ENCODE measurements at regions not wholly inside any gene's neighbourhood (a gene's known extent, or its start where the extent isn't known, plus 50 kb on each side); places are given as distances from the start of the nearest gene placed in this dataset.

DNA sequence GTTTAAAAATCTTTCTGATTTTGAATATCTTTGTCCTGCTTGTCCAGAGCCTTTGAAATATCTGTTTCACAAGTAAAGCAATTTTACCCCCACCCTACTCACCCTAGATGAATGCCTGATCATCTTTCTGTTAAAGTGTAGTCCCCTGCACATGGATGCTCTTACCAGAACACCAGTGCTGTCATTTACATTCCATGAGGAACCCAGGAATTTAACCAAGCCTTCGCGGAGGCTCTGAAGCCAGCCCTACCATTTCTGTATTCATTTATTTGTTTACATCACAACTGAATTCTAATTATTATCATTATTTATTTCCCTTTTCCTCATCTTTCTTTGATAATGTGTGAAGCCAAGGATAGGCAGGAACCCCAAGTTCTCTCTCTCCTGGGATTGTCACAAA is 167.8 kb upstream of the MYO3A start:
- Histone ChIP-seq H3K4me2 (ENCODE audit: low read depth, low read length, poor library complexity, severe bottlenecking) (no peak overlapping the region), H3K4me3 (ENCODE audit: insufficient read depth, low read length, poor library complexity, severe bottlenecking) (no peak overlapping the region), H3K27ac (ENCODE audit: low read depth, low read length) (no peak overlapping the region), H3K79me2 (ENCODE audit: insufficient read depth, low read length) (no peaks in the 10 kb centered on the region), H3K27me3 (ENCODE audit: low read length) (no peaks in the 10 kb centered on the region), H3K9ac (ENCODE audit: low read length) (no peak overlapping the region), H2AFZ (ENCODE audit: low read depth, low read length, severe bottlenecking) (no peak overlapping the region), H3F3A (ENCODE audit: insufficient read depth) (no peaks in the 10 kb centered on the region), H3K9me3 (ENCODE audit: insufficient read depth, low read length) (no peaks in the 10 kb centered on the region), H4K20me1 (ENCODE audit: low read depth, low read length) (no peaks in the 10 kb centered on the region), H3K9me2 (replicated peaks; ENCODE audit: insufficient read depth, low read length) (no peaks in the 10 kb centered on the region), H3K36me3 (ENCODE audit: low read length) (no peaks in the 10 kb centered on the region)
- TF ChIP-seq CTCF (IDR thresholded peaks at IDR 0.05; ENCODE audit: insufficient read depth, low read length, poor library complexity, severe bottlenecking) = no peak
- TF ChIP-seq EZH2phosphoT487 (conservative IDR thresholded peaks at IDR 0.05; ENCODE audit: low read length) = no peak

DNA sequence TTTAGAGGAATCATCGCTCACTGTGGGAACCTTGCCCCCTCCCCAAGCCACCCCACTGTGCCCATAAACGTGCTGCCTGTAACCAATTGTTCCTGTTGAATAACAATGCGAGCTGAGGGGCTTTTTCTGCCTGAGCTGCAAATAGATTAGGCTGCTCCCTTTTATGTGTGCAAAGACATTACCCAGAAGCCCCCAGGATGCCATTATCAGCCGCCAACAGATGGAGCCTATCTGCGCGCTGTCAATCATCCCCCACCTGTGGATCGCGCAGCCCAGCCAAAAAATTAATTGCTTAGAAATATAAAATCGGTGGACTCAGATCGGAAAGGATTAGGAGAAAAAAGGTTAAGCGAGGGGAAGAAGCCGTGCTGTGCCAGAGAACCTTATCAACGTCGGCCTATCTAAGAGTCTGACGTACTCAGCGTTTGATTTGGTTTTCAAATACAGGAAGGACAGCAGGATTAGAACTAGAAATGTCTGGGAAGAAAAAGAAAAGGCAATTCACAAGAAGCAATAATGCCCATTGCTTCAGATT is 167.3 kb upstream of the MYO3A start:
- Histone ChIP-seq H3K79me2 (ENCODE audit: insufficient read depth, low read length) (no peaks in the 10 kb centered on the region), H3F3A (ENCODE audit: insufficient read depth) (no peaks in the 10 kb centered on the region), H2AFZ (ENCODE audit: low read depth, low read length, severe bottlenecking) (no peak overlapping the region), H3K9me2 (replicated peaks; ENCODE audit: insufficient read depth, low read length) (no peaks in the 10 kb centered on the region), H3K9ac (ENCODE audit: low read length) (no peak overlapping the region), H3K9me3 (ENCODE audit: insufficient read depth, low read length) (no peaks in the 10 kb centered on the region), H3K27ac (ENCODE audit: low read depth, low read length) (no peak overlapping the region), H3K4me2 (ENCODE audit: low read depth, low read length, poor library complexity, severe bottlenecking) (no peak overlapping the region), H3K27me3 (ENCODE audit: low read length) (no peaks in the 10 kb centered on the region), H4K20me1 (ENCODE audit: low read depth, low read length) (no peaks in the 10 kb centered on the region), H3K36me3 (ENCODE audit: low read length) (no peaks in the 10 kb centered on the region), H3K4me3 (ENCODE audit: insufficient read depth, low read length, poor library complexity, severe bottlenecking) (no peak overlapping the region)
- TF ChIP-seq EZH2phosphoT487 (conservative IDR thresholded peaks at IDR 0.05; ENCODE audit: low read length) (no peak), CTCF (IDR thresholded peaks at IDR 0.05; ENCODE audit: insufficient read depth, low read length, poor library complexity, severe bottlenecking) (no peak)

- Histone ChIP-seq H3K27me3 (ENCODE audit: low read length) (no peaks in the 10 kb centered on the region), H3K9me2 (replicated peaks; ENCODE audit: insufficient read depth, low read length) (no peaks in the 10 kb centered on the region), H2AFZ (ENCODE audit: low read depth, low read length, severe bottlenecking) (no peak overlapping the region), H3F3A (ENCODE audit: insufficient read depth) (no peaks in the 10 kb centered on the region), H3K4me3 (ENCODE audit: insufficient read depth, low read length, poor library complexity, severe bottlenecking) (no peak overlapping the region), H3K27ac (ENCODE audit: low read depth, low read length) (no peak overlapping the region), H3K4me2 (ENCODE audit: low read depth, low read length, poor library complexity, severe bottlenecking) (no peak overlapping the region), H3K9me3 (ENCODE audit: insufficient read depth, low read length) (no peaks in the 10 kb centered on the region), H3K79me2 (ENCODE audit: insufficient read depth, low read length) (no peaks in the 10 kb centered on the region), H3K9ac (ENCODE audit: low read length) (no peak overlapping the region), H3K36me3 (ENCODE audit: low read length) (no peaks in the 10 kb centered on the region), H4K20me1 (ENCODE audit: low read depth, low read length) (no peaks in the 10 kb centered on the region)
- TF ChIP-seq EZH2phosphoT487 (conservative IDR thresholded peaks at IDR 0.05; ENCODE audit: low read length) (no peak), CTCF (IDR thresholded peaks at IDR 0.05; ENCODE audit: insufficient read depth, low read length, poor library complexity, severe bottlenecking) (no peak)
These were observed 165.9 kb upstream of the MYO3A start for GRCh38 chr10:25768167-25768566.

Measured in SU-DHL-6 (cell line).